HG03558 (cell line): ENCODE measurements at regions not wholly inside any gene's neighbourhood (a gene's known extent, or its start where the extent isn't known, plus 50 kb on each side); places are given as distances from the start of the nearest gene placed in this dataset.
"Not testable (repeated sequence)": the region's sequence is repeated elsewhere in the genome, so short reads cannot be mapped to it uniquely, and the experiment has no call there.

Experiments used
- ATAC-seq: cut with Tn5 transposase; IDR thresholded peaks from one replicate; pipeline ENCODE4 v1.9.1; 2021; ENCODE audit warnings: moderate number of reproducible peaks; ENCODE audit not compliant: unreplicated experiment; ENCODE audit errors: extremely low read depth

DNA sequence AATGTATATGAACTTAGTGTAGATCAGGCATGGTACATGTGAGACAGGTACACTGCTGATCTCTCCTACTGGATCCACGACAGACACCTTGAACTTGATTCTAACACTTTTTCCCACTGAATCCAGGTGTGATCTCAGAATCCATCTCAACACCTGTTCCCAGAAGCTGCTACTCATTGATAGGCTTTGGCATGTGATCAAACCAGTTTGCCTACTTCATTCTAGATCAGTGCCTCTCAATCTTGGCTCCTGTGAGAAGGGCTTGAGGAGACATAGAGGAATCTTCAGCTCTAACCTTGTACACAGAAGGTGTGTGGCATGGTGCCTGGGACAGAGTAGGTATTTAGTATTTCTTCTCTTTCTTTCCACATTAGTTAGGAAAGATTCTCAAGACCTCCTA, 212.3 kb upstream of the ATP5MC3 start:
- no peak for ATAC-seq

- ATAC-seq, result no peak
Measured at GRCh38 chr2:175383286-175383685, 201.8 kb upstream of the ATP5MC3 start.

DNA sequence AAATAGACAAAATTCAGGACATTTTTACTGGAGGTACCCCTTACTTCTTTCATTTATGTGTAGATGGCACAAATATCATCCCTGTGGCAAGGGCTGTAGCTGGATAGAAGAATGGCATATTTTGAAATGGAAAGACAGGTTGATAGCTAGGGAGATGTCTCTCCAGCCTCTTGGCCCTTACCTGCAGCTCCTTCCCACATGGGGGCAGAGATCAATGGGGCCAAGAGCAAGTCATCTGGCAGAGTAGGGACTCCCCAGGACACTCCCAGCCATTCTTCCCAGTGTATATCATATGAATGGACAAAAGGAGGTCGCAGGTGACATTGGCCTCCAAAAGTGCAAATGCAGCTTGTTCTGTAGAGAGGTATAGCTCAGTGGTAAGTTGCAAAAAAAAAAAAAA, 192.2 kb upstream of the ATP5MC3 start:
- no peak for ATAC-seq

DNA sequence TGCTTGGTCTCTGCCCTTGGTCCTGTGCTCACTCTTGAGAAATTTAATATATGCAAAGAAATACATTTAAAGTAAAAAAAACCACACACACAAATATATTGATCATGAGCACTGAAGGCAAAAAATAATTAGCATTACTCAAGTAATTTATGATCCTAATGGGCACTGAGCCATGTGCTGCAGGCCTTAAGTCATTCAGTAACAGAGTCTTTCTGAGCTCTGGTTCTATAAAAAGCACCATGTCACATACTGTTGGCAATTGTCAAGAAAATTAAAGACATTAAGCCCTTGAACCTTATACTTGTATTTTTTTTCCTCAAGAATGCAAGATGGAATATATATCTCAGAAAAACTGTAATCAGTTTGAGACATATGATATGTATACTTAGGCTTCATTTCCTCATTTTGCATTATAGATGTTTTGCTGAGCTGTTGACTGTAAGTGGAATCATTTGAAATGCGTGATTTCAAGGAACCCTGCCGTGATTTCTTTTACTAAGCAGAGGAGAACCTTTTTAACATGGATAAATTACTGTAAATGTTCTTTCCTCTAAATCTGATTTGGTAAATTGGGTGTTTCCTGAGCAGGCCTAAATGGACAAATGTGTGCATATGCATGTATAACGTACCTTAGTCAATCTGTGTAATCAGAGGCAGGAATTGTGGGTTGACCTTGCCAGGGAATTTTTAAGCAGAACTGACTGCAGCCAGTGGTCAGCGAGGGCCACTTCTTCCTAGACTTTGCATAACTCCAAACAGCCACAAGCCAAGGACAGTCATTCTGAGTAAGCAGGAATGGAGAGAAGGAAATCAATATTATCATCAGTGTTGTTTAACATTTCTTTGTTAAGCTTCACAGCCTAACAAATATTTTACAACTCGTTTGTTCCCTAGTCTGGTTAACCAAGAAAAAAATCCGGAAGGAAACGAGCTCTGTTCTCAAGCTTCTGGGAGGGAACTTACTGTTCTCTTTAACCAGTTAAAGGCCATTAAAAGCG, 191.5 kb upstream of the ATP5MC3 start:
- ATAC-seq, result no peak

DNA sequence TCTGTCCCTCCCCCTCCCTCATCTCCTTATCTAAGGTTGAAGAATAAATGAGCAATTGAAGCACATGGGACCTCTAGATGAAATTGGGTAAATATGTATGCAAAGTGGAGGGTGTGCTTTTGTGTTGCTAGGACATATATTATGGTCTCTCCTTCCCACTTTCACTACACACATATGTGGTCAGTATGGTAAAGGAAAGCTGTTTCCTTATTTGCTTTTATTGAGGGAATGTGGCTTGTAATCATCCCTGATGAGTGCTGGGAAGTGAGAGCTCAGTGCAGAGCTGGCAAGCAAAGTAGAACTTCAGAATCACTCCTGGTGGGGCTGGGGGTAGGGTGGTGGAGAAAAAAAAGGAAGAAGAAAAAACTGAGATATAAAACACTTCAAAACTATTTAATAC, 189.9 kb upstream of the ATP5MC3 start:
- ATAC-seq, result no peak

GRCh38 chr2:175366815-175367214, 185.3 kb upstream of the ATP5MC3 start:
- no peak for ATAC-seq

DNA sequence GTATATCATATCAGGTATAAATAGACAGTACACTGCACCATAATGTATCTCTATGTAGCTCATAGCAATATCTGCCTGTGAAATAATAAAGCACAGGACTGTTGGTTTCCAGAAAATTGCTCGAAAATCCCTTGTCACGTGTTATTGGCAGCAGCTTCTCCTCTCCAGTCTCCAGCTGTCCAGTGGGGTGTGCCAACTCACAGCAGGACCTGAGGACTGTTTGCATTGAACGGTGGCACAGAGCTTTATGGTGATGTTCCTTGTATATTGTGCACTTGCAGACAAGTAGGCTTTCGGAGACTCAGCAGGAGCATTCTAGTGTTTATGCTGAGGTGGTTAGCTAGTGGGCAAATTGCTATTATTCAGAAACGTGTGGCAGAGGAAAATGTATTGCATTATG, 182.2 kb upstream of the ATP5MC3 start:
- no peak for ATAC-seq

GRCh38 chr2:175362331-175362730, 180.8 kb upstream of the ATP5MC3 start:
- ATAC-seq, result no peak

- no peak for ATAC-seq
Measured at GRCh38 chr2:175359710-175360109, 178.2 kb upstream of the ATP5MC3 start.

- no peak for ATAC-seq
Measured at GRCh38 chr2:175356901-175357300, 175.4 kb upstream of the ATP5MC3 start.

DNA sequence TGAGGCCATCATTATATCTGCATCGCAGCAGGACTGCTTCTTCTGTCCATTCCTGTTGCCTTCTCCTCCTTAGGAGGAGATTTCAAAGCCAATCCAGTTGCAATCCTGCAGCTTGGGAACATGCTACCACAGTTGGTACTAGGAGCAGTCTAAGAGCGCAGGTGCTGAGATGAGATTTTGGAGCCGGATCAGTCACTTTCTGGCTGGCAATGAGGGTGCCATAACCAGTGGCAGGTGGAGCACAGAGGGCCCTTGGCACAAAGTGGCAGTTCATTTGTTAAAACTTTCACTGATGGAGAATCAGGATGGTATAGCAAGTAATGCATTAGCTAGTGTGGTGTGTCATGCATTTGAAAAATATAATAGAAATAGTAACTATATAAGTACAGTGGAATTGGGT, 173.7 kb upstream of the ATP5MC3 start:
- ATAC-seq, result no peak

- no peak for ATAC-seq
Measured at GRCh38 chr2:175353275-175353674, 171.8 kb upstream of the ATP5MC3 start.

GRCh38 chr2:175351512-175351911, 170.0 kb upstream of the ATP5MC3 start:
- no peak for ATAC-seq

- no peak for ATAC-seq
Measured at GRCh38 chr2:175350105-175350504, 168.6 kb upstream of the ATP5MC3 start.

- no peak for ATAC-seq
Measured at GRCh38 chr2:175342085-175342484, 160.6 kb upstream of the ATP5MC3 start.

GRCh38 chr2:175330195-175330594, 148.7 kb upstream of the ATP5MC3 start:
- no peak for ATAC-seq

DNA sequence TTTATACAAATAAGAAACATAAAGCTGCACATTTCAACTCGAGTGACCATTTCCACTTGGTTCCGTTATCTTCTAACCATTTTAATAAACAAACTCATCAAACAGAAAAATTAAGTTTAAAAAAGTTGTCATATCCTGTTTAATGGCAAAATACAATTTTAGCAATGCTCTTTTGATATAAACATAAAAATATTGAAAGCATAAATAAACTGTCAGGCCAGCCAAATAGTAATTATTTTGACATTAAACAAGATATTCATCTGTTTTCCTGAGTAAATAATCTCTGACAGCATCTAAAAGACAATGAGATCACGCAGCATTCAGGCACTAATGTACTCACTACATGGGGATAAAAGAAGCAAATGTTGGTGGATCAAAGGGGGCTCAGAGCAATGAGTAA, 145.3 kb upstream of the ATP5MC3 start:
- ATAC-seq, result no peak

GRCh38 chr2:175326164-175326563, 144.7 kb upstream of the ATP5MC3 start:
- ATAC-seq, result not testable (repeated sequence)

GRCh38 chr2:175323162-175323561, 141.7 kb upstream of the ATP5MC3 start:
- no peak for ATAC-seq

DNA sequence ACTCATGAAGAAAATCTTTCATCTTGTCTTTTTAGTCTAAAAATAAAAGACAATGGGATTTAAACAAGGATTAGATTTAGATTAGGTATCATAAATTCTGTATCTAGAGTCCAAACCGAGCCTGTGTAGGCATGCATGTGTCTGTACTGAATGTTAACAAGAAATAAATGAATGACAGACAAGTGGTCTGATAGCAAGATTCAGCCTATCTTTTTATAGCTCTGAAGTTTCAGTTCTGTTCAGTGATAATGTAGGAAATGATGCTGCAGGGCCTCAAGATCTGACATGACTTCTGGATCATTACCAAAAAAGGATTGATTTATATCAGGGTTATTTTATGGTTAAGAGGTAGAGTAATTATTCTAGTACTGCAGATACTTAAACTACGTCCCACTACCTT, 137.0 kb upstream of the ATP5MC3 start:
- no peak for ATAC-seq

DNA sequence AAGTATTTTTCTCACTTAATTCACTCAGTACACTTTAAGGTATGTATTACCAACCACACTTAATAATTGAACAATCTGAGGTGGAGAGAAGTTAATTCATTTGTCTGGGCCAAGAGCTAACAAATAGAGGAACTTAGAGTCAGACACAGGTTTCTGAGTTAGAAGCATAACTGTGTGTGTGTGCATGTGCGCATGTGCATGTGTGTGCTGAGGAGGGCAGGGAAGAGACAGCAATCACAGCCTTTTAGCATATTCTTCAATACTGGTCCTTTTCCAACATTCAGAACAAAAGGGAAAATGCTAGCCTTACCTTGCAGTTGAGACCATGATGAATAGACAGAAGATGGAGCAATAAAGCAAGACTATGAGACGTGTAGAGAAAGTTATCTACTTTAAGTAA, 136.2 kb upstream of the ATP5MC3 start:
- ATAC-seq, result no peak

GRCh38 chr2:175312137-175312536, 130.6 kb upstream of the ATP5MC3 start:
- ATAC-seq, result no peak
